Esophagus muscularis mucosa (tissue), 3 donors: ENCODE measurements at regions not wholly inside any gene's neighbourhood (a gene's known extent, or its start where the extent isn't known, plus 50 kb on each side); places are given as distances from the start of the nearest gene placed in this dataset.

Source experiments
- EP300 ChIP-seq: sonication (generic); formaldehyde crosslinking; IDR thresholded peaks from one replicate; pipeline ENCODE4 v1.6.1; 2017; ENCODE audit warnings: antibody characterized with exemption
- TF ChIP-seq, protein P1 (sequence below), 3 experiments: fragments of 200-600 bp in 2 of 3; fragments of 450-650 bp in 1 of 3; sonication (generic) in 2 of 3; IDR thresholded peaks; one replicate each; pipeline ENCODE4 v1.5.1; 2017 to 2019; ENCODE audit warnings: antibody characterized with exemption in 3 of 3, mild to moderate bottlenecking in 2 of 3, moderate library complexity in 1 of 3

DNA sequence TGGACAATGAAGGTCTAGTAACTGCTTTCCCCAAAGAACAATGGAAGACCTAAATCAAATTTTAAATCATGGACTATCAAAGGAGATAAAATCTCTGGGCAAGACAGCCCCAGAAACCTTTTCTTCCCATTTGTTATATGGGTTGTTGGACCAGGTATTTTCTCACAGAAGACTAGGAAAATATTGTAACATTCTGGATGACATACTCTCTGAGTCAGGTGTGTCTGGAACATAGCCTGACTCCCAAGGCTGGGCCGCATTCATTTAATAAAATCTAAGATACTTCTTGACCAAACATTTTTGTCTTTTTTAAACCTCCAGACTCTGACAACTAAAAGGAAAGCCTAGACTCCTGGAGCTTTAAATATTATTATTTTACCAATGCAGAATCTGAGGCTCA is 87.9 kb downstream of the ATP23 start:
- TF ChIP-seq, protein P1, sequence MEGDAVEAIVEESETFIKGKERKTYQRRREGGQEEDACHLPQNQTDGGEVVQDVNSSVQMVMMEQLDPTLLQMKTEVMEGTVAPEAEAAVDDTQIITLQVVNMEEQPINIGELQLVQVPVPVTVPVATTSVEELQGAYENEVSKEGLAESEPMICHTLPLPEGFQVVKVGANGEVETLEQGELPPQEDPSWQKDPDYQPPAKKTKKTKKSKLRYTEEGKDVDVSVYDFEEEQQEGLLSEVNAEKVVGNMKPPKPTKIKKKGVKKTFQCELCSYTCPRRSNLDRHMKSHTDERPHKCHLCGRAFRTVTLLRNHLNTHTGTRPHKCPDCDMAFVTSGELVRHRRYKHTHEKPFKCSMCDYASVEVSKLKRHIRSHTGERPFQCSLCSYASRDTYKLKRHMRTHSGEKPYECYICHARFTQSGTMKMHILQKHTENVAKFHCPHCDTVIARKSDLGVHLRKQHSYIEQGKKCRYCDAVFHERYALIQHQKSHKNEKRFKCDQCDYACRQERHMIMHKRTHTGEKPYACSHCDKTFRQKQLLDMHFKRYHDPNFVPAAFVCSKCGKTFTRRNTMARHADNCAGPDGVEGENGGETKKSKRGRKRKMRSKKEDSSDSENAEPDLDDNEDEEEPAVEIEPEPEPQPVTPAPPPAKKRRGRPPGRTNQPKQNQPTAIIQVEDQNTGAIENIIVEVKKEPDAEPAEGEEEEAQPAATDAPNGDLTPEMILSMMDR (IDR thresholded peaks at IDR 0.05): no peak
- TF ChIP-seq EP300: no peak
